Astrocyte (in vitro differentiated cells and primary cell): ENCODE measurements at regions not wholly inside any gene's neighbourhood (a gene's known extent, or its start where the extent isn't known, plus 50 kb on each side); places are given as distances from the start of the nearest gene placed in this dataset.

Source experiments
- DNase-seq: peaks from one replicate; pipeline ENCODE4 v3.0.0-alpha.2; 2010; ENCODE audit warnings: low read depth
- FAIRE-seq: peaks from 2 replicates; lab custom pipeline; 2011; peaks lifted over from hg19 to GRCh38; lab: Jason Lieb, UNC
- H2AFZ ChIP-seq: 2 replicates; pipeline ENCODE4 v1.6.0; 2012; ENCODE audit warnings: low read depth, low read length, inconsistent platforms
- H3K27ac ChIP-seq: 2 replicates; pipeline ENCODE4 v1.5.1; 2011; ENCODE audit warnings: low read depth, low read length, inconsistent platforms
- H3K27me3 ChIP-seq: 2 replicates; pipeline ENCODE4 v1.6.0; 2011; ENCODE audit warnings: low read length, inconsistent platforms; ENCODE audit not compliant: insufficient read depth
- H3K36me3 ChIP-seq: 2 replicates; pipeline ENCODE4 v1.5.1; 2011; ENCODE audit warnings: low read length, inconsistent platforms; ENCODE audit not compliant: insufficient read depth
- H3K4me1 ChIP-seq: 2 replicates; pipeline ENCODE4 v1.5.1; 2011; ENCODE audit warnings: low read length, inconsistent platforms; ENCODE audit not compliant: insufficient read depth
- H3K4me2 ChIP-seq: 2 replicates; pipeline ENCODE4 v1.6.0; 2012; ENCODE audit warnings: low read length, inconsistent platforms
- H3K4me3 ChIP-seq: 2 replicates; pipeline ENCODE4 v1.5.1; 2011; ENCODE audit warnings: low read depth, mild to moderate bottlenecking, low read length, inconsistent platforms; ENCODE audit not compliant: insufficient read depth
- H3K79me2 ChIP-seq: 2 replicates; pipeline ENCODE4 v1.6.0; 2012; ENCODE audit warnings: mild to moderate bottlenecking, low read length, inconsistent platforms; ENCODE audit not compliant: insufficient read depth
- H3K9ac ChIP-seq: 2 replicates; pipeline ENCODE4 v1.6.0; 2012; ENCODE audit warnings: mild to moderate bottlenecking, low read length, inconsistent platforms
- H3K9me3 ChIP-seq: 2 replicates; pipeline ENCODE4 v1.5.1; 2012; ENCODE audit warnings: low read depth, mild to moderate bottlenecking, low read length, inconsistent platforms; ENCODE audit not compliant: insufficient read depth
- H4K20me1 ChIP-seq: 2 replicates; pipeline ENCODE4 v1.6.0; 2012; ENCODE audit warnings: low read length, inconsistent platforms; ENCODE audit not compliant: insufficient read depth
- H3K27ac Mint-ChIP-seq: one replicate; pipeline ENCODE4 v1.8.0; 2021; ENCODE audit warnings: mild to moderate bottlenecking, mixed read lengths; ENCODE audit not compliant: unreplicated experiment
- H3K27me3 Mint-ChIP-seq: one replicate; pipeline ENCODE4 v1.8.0; 2021; ENCODE audit warnings: low read depth, mixed read lengths; ENCODE audit not compliant: unreplicated experiment
- H3K36me3 Mint-ChIP-seq: one replicate; pipeline ENCODE4 v1.8.0; 2021; ENCODE audit warnings: low read depth, mixed read lengths; ENCODE audit not compliant: unreplicated experiment
- H3K4me1 Mint-ChIP-seq: one replicate; pipeline ENCODE4 v1.8.0; 2021; ENCODE audit warnings: low read depth, mixed read lengths; ENCODE audit not compliant: unreplicated experiment
- H3K4me3 Mint-ChIP-seq: one replicate; pipeline ENCODE4 v1.8.0; 2021; ENCODE audit warnings: mild to moderate bottlenecking, moderate library complexity, mixed read lengths; ENCODE audit not compliant: unreplicated experiment
- H3K9me3 Mint-ChIP-seq: one replicate; pipeline ENCODE4 v1.8.0; 2021; ENCODE audit warnings: mild to moderate bottlenecking, mixed read lengths; ENCODE audit not compliant: unreplicated experiment
- CTCF ChIP-seq: IDR thresholded peaks from 2 replicates; pipeline ENCODE4 v1.5.1; 2011; ENCODE audit warnings: low read depth, mild to moderate bottlenecking, inconsistent platforms, low read length, moderate library complexity; ENCODE audit not compliant: insufficient read depth
- EZH2 ChIP-seq: IDR thresholded peaks from 2 replicates; pipeline ENCODE4 v1.6.1; 2012; ENCODE audit warnings: mild to moderate bottlenecking, low read length, inconsistent platforms; ENCODE audit not compliant: insufficient read depth

DNA sequence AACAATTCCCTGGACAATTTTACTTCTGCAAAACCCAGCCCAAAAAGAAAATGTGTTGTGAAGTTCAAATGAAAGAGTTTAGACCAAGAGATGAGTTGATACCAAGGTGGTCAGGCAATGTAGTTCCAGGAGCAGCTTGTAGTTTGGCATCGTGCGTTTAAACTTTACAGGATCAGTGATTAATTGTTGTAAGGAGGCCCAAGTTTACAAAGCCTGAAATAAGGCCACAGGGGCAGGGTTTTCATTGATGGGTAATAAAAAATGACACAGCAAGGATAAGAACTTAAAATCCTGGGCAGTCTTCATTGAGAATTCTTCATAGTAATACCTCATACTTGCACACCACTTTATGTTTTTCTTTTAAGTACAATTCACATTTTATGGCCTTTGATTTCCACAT is 463.9 kb upstream of the HNRNPA3 start:
- Histone ChIP-seq H3K79me2 (no peaks in the 10 kb centered on the region), H3K9ac (no peak overlapping the region), H3K36me3 (no peaks in the 10 kb centered on the region), H3K4me1 (no peaks in the 10 kb centered on the region), H2AFZ (no peak overlapping the region), H3K27ac (no peak overlapping the region), H3K9me3 (no peaks in the 10 kb centered on the region), H4K20me1 (no peaks in the 10 kb centered on the region), H3K4me2 (no peak overlapping the region), H3K27me3 (no peaks in the 10 kb centered on the region), H3K4me3 (no peak overlapping the region)
- H3K27me3 Mint-ChIP-seq: peaks cover 7% of the 10 kb centered on the region
- H3K27ac Mint-ChIP-seq: no peak overlapping the region
- no peaks in the 10 kb centered on the region for H3K36me3 Mint-ChIP-seq
- TF ChIP-seq CTCF: no peak
- TF ChIP-seq EZH2: no peak
- FAIRE-seq (no peak), DNase-seq (no peak)
- H3K9me3 Mint-ChIP-seq: no peaks in the 10 kb centered on the region
- H3K4me1 Mint-ChIP-seq: peaks cover 2% of the 10 kb centered on the region
- H3K4me3 Mint-ChIP-seq: no peak overlapping the region

- Mint-ChIP-seq H3K4me1 (peaks cover 2% of the 10 kb centered on the region), H3K27ac (no peak overlapping the region), H3K27me3 (peaks cover 7% of the 10 kb centered on the region), H3K36me3 (no peaks in the 10 kb centered on the region), H3K4me3 (no peak overlapping the region), H3K9me3 (no peaks in the 10 kb centered on the region)
- H3K4me1 ChIP-seq: no peaks in the 10 kb centered on the region
- no peak for DNase-seq
- H3K9me3 ChIP-seq: no peaks in the 10 kb centered on the region
- H3K27ac ChIP-seq: no peak overlapping the region
- FAIRE-seq: no peak
- no peak for TF ChIP-seq CTCF
- no peak for TF ChIP-seq EZH2
- no peaks in the 10 kb centered on the region for H3K36me3 ChIP-seq
- H3K79me2 ChIP-seq: no peaks in the 10 kb centered on the region
- no peak overlapping the region for H3K9ac ChIP-seq
- no peak overlapping the region for H3K4me3 ChIP-seq
- no peaks in the 10 kb centered on the region for H4K20me1 ChIP-seq
- no peaks in the 10 kb centered on the region for H3K27me3 ChIP-seq
- H3K4me2 ChIP-seq: no peak overlapping the region
- no peak overlapping the region for H2AFZ ChIP-seq
Measured at GRCh38 chr2:176751314-176752227, 461.0 kb upstream of the HNRNPA3 start.

GRCh38 chr2:176752295-176752694 is 460.3 kb upstream of the HNRNPA3 start:
- Histone ChIP-seq H3K79me2 (no peaks in the 10 kb centered on the region), H3K9ac (no peak overlapping the region), H3K27me3 (no peaks in the 10 kb centered on the region), H3K27ac (no peak overlapping the region), H3K4me2 (no peak overlapping the region), H3K9me3 (no peaks in the 10 kb centered on the region), H3K4me1 (no peaks in the 10 kb centered on the region), H3K36me3 (no peaks in the 10 kb centered on the region), H2AFZ (no peak overlapping the region), H3K4me3 (no peak overlapping the region), H4K20me1 (no peaks in the 10 kb centered on the region)
- TF ChIP-seq EZH2 (no peak), CTCF (no peak)
- peaks cover 5% of the 10 kb centered on the region for H3K27me3 Mint-ChIP-seq
- H3K36me3 Mint-ChIP-seq: no peaks in the 10 kb centered on the region
- H3K27ac Mint-ChIP-seq: no peak overlapping the region
- no peaks in the 10 kb centered on the region for H3K9me3 Mint-ChIP-seq
- FAIRE-seq (no peak), DNase-seq (no peak)
- peaks cover 2% of the 10 kb centered on the region for H3K4me1 Mint-ChIP-seq
- no peak overlapping the region for H3K4me3 Mint-ChIP-seq
